ENCODE measurements at regions not wholly inside any gene's neighbourhood (a gene's known extent, or its start where the extent isn't known, plus 50 kb on each side); places are given as distances from the start of the nearest gene placed in this dataset.

DNA sequence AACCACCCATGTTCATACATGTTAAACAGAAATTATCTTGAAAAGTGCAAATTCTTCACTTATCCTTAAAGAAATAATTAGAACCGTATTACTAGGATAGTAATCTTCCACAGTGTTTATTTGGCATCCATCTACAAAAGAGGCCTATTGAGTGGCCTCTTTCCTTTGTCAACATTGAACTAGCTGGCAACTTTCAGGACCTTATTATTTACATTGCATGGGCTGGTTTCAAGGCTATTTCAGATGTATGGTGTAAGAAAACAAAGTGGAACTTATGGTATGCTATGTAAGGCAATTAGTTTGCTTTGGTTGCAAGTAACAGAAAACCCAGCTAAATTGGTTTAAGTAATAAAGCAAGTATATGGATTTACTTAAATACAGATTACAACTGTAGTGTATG, 324.6 kb downstream of the RBM43 start:
- TF ChIP-seq, protein P1, sequence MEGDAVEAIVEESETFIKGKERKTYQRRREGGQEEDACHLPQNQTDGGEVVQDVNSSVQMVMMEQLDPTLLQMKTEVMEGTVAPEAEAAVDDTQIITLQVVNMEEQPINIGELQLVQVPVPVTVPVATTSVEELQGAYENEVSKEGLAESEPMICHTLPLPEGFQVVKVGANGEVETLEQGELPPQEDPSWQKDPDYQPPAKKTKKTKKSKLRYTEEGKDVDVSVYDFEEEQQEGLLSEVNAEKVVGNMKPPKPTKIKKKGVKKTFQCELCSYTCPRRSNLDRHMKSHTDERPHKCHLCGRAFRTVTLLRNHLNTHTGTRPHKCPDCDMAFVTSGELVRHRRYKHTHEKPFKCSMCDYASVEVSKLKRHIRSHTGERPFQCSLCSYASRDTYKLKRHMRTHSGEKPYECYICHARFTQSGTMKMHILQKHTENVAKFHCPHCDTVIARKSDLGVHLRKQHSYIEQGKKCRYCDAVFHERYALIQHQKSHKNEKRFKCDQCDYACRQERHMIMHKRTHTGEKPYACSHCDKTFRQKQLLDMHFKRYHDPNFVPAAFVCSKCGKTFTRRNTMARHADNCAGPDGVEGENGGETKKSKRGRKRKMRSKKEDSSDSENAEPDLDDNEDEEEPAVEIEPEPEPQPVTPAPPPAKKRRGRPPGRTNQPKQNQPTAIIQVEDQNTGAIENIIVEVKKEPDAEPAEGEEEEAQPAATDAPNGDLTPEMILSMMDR (IDR thresholded peaks at IDR 0.05; ENCODE audit: poor library complexity) = no peak
- no peak for TF ChIP-seq EZH2phosphoT487 (IDR thresholded peaks at IDR 0.05; ENCODE audit: low read depth, severe bottlenecking, unreplicated experiment)
- no peak for TF ChIP-seq EZH2 (IDR thresholded peaks at IDR 0.05; ENCODE audit: borderline replicate concordance)
